Small intestine (tissue), 7 donors: ENCODE measurements at regions not wholly inside any gene's neighbourhood (a gene's known extent, or its start where the extent isn't known, plus 50 kb on each side); places are given as distances from the start of the nearest gene placed in this dataset.

Experiments
- DNase-seq, 2 donors: peaks; one replicate each; pipeline versions ENCODE4 v3.0.0 to v3.0.0-alpha.2; 2013
- FAIRE-seq: peaks from 2 replicates; lab custom pipeline; 2012; peaks lifted over from hg19 to GRCh38; lab: Jason Lieb, UNC
- H3K27ac ChIP-seq, 3 donors: one replicate each; pipeline ENCODE4 v1.5.1; 2013; ENCODE audit warnings: low read length in 2 of 3, mild to moderate bottlenecking in 2 of 3, control low read depth in 1 of 3, inconsistent platforms in 1 of 3, low read depth in 1 of 3, moderate library complexity in 1 of 3
- H3K27me3 ChIP-seq, 3 donors: one replicate each; pipeline ENCODE4 v1.6.1; 2013; ENCODE audit warnings: low read length in 3 of 3, inconsistent platforms in 1 of 3; ENCODE audit not compliant: control insufficient read depth in 3 of 3, insufficient read depth in 3 of 3
- H3K36me3 ChIP-seq, 3 donors: one replicate each; pipeline ENCODE4 v1.6.1; 2013; ENCODE audit warnings: low read length in 3 of 3, inconsistent platforms in 1 of 3, low read depth in 1 of 3, mild to moderate bottlenecking in 1 of 3, moderate library complexity in 1 of 3; ENCODE audit not compliant: control insufficient read depth in 3 of 3, insufficient read depth in 2 of 3
- H3K4me1 ChIP-seq, 3 donors: one replicate each; pipeline ENCODE4 v1.6.1; 2013; ENCODE audit warnings: low read length in 2 of 3, inconsistent platforms in 1 of 3, low read depth in 1 of 3, mild to moderate bottlenecking in 1 of 3, moderate library complexity in 1 of 3; ENCODE audit not compliant: control insufficient read depth in 3 of 3, insufficient read depth in 2 of 3
- H3K4me3 ChIP-seq, 3 donors: one replicate each; pipeline ENCODE4 v1.5.1; 2013; ENCODE audit warnings: low read length in 3 of 3, control low read depth in 1 of 3, inconsistent platforms in 1 of 3, low read depth in 1 of 3, mild to moderate bottlenecking in 1 of 3, moderate library complexity in 1 of 3
- H3K9me3 ChIP-seq, 2 donors: one replicate each; pipeline ENCODE4 v1.6.1; 2013; ENCODE audit warnings: low read depth in 1 of 2, low read length in 1 of 2; ENCODE audit not compliant: control insufficient read depth in 2 of 2, insufficient read depth in 1 of 2
- WGBS, 3 donors: extraction: QIAGEN DNeasy Blood & Tissue Kit; methylation state at CpG; one replicate each; pipeline ENCODE4 v1.1.7; 2013; 5-methylcytosine and 5-hydroxymethylcytosine counted together
- donor health status: healthy with polysubstance abuse.
- donor health status: control.
- donor health status: control.
- donor health status: Bipolar disorder and iron deficiency.
- donor health status: healthy.

DNA sequence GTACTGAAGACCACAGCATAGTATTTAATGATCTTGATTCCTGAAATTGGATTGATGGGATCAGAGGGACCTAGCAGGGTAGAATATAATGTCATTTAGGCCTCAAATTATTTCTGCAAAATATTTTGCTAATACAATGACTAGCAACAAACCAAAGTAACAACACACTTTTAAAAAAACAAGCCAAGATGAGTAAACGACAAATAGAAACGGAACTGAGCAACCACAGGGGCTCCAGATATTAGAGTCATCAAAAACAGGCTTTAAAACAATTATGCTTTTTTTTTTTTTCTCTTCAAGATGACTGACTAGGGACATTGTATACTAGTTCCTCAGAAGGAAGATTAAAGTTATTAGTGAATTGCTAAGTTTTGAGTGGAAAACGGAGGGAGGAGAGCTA lies 447.1 kb upstream of the MMADHC start:
- H3K4me3 ChIP-seq, result no peak overlapping the region
- 87 to 90% (median 87%) methylated on average over 3 of the region's 3 CpGs for WGBS, 3 donors
- no peak for DNase-seq
- no peaks in the 10 kb centered on the region for H3K9me3 ChIP-seq
- H3K27ac ChIP-seq, result no peak overlapping the region
- no peak for FAIRE-seq
- H3K36me3 ChIP-seq, result no peaks in the 10 kb centered on the region
- no peaks in the 10 kb centered on the region for H3K4me1 ChIP-seq
- no peaks in the 10 kb centered on the region for H3K27me3 ChIP-seq

DNA sequence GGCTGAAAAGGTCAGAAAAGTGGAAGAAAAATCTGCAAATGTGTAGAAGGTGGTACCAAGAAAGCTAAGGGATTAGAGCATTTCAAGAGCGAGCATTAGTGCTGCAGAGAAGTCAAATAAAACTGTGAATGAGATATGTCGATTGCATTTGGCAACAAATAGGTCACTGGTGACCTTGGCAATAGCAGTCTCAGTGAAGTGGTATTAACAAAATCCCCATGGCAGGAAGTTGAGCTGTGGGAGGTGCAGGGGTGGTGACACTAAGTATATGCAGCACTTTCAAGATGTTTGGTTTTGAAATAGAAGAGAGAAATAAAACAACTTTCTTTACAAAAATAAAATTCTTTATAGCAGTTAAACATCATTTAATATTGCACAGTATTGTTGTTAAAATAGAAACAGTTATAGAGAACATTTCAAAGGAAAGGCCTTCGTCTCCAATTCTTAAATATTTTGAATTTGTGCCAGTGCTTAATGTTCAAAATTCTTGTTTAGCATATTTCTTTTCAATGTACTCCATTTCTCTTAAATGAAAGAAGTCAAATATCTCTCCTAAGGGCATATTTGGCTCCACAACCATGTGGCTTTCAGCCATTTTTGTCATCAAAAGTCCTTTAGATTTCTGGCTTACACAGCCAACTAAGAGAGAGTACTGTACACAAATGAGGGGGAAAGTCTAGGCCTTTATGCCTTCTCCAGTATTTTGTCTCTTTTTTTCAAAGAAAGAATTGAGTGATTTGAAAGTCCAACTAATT lies 443.0 kb upstream of the MMADHC start:
- no peak overlapping the region for H3K27ac ChIP-seq
- 57 to 82% (median 75%) methylated on average over 3 of the region's 3 CpGs for WGBS, 3 donors
- no peaks in the 10 kb centered on the region for H3K4me1 ChIP-seq
- no peaks in the 10 kb centered on the region for H3K9me3 ChIP-seq
- DNase-seq (no peak), FAIRE-seq (no peak)
- no peaks in the 10 kb centered on the region for H3K27me3 ChIP-seq
- H3K4me3 ChIP-seq, result no peak overlapping the region
- H3K36me3 ChIP-seq, result no peaks in the 10 kb centered on the region

DNA sequence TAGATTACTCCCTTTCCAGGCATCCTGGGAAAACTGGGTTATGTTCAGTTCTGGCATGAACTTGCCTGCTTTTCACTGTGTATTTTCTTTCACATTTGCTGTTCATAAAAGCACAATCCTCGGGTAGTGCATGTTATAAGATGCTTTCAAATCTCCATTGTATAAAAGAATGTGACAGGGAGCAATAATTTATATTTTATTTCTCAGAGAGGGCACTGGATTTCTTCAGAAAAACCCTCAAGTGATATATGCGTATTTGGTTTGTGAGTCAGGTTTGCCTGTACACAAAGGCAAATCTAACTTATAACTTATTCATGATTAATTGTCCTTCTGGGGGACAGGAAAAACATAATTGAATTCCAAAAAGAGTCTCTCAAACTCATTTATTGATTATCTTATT lies 440.7 kb upstream of the MMADHC start:
- Histone ChIP-seq H3K36me3 (no peaks in the 10 kb centered on the region), H3K27ac (no peak overlapping the region), H3K27me3 (no peaks in the 10 kb centered on the region), H3K9me3 (no peaks in the 10 kb centered on the region), H3K4me3 (no peak overlapping the region), H3K4me1 (no peaks in the 10 kb centered on the region)
- FAIRE-seq, result no peak
- 71 to 81% (median 73%) methylated on average over 2 of the region's 2 CpGs for WGBS, 3 donors
- no peak for DNase-seq

DNA sequence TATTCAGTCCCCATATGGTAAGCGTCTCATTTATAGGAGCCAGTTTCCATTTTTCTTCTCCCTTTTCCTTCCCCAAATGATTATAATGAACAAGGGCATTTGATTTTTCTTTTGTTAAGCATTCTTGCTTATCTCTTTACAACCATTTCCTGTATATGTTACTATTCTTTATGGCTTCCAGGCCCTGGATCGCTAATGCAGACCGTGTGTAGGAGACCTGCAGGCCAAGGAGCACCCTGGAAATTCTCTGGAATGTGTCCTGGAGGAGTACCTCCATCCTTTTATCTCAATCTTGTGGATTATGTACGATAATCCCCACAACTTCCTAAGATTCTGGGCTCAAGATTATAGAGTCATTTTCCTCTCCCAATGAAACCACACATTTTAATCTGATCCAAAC lies 439.6 kb upstream of the MMADHC start:
- Histone ChIP-seq H3K4me1 (no peaks in the 10 kb centered on the region), H3K4me3 (no peak overlapping the region), H3K27me3 (no peaks in the 10 kb centered on the region), H3K36me3 (no peaks in the 10 kb centered on the region), H3K27ac (no peak overlapping the region), H3K9me3 (no peaks in the 10 kb centered on the region)
- 46 to 57% (median 55%) methylated on average over 4 of the region's 4 CpGs for WGBS, 3 donors
- FAIRE-seq, result no peak
- no peak for DNase-seq

DNA sequence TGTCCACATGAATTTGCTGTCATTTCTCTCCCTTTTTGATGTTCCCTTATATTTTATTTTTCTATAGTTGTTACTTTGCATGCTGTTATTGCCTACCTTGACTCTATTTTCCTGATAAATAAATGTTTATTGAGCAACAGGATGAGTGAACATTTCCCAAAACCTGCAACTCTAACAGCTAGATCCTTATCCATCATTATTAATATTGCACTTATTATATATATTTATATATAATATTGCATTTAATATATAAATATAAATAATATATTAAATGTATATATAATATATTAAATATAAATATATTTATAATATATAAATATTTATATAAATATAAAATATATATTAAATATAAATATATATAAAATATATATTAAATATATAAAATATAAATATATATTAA lies 436.1 kb upstream of the MMADHC start:
- FAIRE-seq, result no peak
- Histone ChIP-seq H3K9me3 (no peaks in the 10 kb centered on the region), H3K4me3 (no peak overlapping the region), H3K4me1 (no peaks in the 10 kb centered on the region), H3K27ac (no peak overlapping the region), H3K27me3 (no peaks in the 10 kb centered on the region), H3K36me3 (no peaks in the 10 kb centered on the region)
- DNase-seq, result no peak

DNA sequence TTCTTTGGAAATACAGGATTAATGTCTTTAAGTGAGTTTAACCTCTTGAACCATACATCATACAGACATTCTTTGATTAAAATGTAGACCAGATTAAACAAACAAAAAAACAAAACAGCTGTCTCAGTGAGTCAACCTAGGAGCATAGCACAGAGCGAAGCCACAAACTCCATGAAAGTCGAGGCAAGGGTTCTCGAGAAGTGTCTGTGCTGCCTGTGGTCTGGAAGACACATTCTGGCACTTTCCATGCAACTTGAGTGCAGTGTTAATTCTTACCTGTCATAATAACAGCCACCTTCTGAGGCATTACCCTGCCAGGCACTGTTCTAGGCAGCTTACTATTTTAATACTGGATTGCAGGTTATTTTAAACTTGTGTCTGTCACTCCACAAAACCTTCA lies 435.5 kb upstream of the MMADHC start:
- H3K4me3 ChIP-seq, result no peak overlapping the region
- DNase-seq, result no peak
- H3K4me1 ChIP-seq, result no peaks in the 10 kb centered on the region
- H3K9me3 ChIP-seq, result no peaks in the 10 kb centered on the region
- 83 to 94% (median 86%) methylated on average over 3 of the region's 3 CpGs for WGBS, 3 donors
- no peak for FAIRE-seq
- H3K27ac ChIP-seq, result no peak overlapping the region
- H3K36me3 ChIP-seq, result no peaks in the 10 kb centered on the region
- H3K27me3 ChIP-seq, result no peaks in the 10 kb centered on the region

DNA sequence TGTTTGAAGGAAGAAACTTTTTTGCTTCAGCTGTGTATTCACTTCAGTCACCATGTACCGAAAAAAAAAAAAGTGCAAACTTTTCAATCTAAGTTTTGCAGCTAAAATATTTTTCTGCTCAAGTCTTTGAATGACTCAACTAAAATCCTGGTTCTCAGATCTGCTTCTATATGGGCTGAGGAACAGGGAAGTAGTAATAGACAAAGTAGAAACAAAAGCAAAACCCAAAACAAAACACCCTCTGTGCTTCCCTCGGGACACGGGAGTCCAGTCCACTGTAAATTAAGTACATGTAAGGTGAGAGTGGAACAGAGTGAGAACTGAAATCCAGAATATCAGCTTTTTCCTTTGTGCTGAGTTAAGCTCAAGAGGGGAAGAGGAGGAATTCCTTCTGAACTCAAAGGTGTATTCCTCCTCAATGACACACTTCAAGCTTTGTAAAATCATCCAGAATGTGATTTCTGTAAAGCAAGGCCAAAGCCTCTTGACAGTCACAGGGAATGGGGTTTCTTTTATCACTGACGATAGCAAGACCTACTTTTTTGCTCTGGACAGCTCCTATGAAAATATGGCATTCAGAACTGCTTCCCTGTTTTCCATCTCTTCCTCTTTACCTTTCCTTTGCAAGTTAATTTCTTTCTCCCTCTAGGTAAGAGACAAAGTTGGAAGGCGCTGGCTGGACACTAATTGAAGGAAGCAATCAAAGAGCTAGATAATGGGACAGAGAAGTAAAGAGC lies 433.5 kb upstream of the MMADHC start:
- Histone ChIP-seq H3K4me1 (no peaks in the 10 kb centered on the region), H3K27me3 (no peaks in the 10 kb centered on the region), H3K9me3 (no peaks in the 10 kb centered on the region), H3K36me3 (no peaks in the 10 kb centered on the region), H3K4me3 (no peak overlapping the region), H3K27ac (no peak overlapping the region)
- 53 to 65% (median 64%) methylated on average over 5 of the region's 5 CpGs for whole genome bisulfite sequencing, 3 donors
- FAIRE-seq, result no peak
- no peak for DNase-seq

DNA sequence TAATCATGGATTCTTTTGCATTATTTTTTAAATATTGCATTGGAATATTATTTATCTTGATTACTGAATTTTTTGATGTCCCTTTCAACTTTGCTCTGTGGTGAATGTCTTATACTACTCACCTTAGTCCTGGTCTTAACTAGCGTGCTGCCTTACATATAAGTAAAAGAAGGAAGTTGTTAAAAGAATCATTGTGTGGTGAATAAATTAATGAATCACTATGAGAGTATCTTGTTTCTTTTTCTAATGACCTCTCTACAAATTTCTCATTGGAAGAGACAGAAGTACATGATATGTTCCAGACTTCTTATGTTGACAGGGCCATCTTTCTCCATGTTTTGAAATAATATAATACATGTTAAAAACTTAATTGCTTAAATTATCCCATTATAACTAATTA lies 432.6 kb upstream of the MMADHC start:
- H3K4me1 ChIP-seq, result no peaks in the 10 kb centered on the region
- H3K36me3 ChIP-seq, result no peaks in the 10 kb centered on the region
- no peak for DNase-seq
- peaks cover 0 to 4% of the 10 kb centered on the region in 2 donors for H3K9me3 ChIP-seq
- H3K27ac ChIP-seq, result no peak overlapping the region
- WGBS, 3 donors, result 75 to 85% (median 83%) methylated on average over 1 of the region's 1 CpG
- H3K27me3 ChIP-seq, result no peaks in the 10 kb centered on the region
- FAIRE-seq, result no peak
- H3K4me3 ChIP-seq, result no peak overlapping the region
